ENCODE measurements at regions not wholly inside any gene's neighbourhood (a gene's known extent, or its start where the extent isn't known, plus 50 kb on each side); places are given as distances from the start of the nearest gene placed in this dataset.

- no peak for DNase-seq (ENCODE audit: extremely low spot score, unreplicated experiment)
- Mint-ChIP-seq H3K4me3 (no peak overlapping the region), H3K4me1 (ENCODE audit: unreplicated experiment) (no peaks in the 10 kb centered on the region), H3K36me3 (no peaks in the 10 kb centered on the region), H3K9me3 (peaks cover 6% of the 10 kb centered on the region), H3K27ac (no peak overlapping the region), H3K27me3 (peaks cover 4% of the 10 kb centered on the region)
- no peak for TF ChIP-seq CTCF (conservative IDR thresholded peaks at IDR 0.05)
Observed at GRCh38 chr18:9008709-9009635, 93.5 kb upstream of the NDUFV2 start.

- TF ChIP-seq CTCF (conservative IDR thresholded peaks at IDR 0.05), result no peak
- no peaks in the 10 kb centered on the region for H3K4me1 Mint-ChIP-seq (ENCODE audit: unreplicated experiment)
- H3K27me3 Mint-ChIP-seq, result peaks cover 4% of the 10 kb centered on the region
- DNase-seq (ENCODE audit: extremely low spot score, unreplicated experiment), result no peak
- no peak overlapping the region for H3K4me3 Mint-ChIP-seq
- H3K27ac Mint-ChIP-seq, result no peak overlapping the region
- H3K36me3 Mint-ChIP-seq, result no peaks in the 10 kb centered on the region
- H3K9me3 Mint-ChIP-seq, result peaks cover 6% of the 10 kb centered on the region
Observed at GRCh38 chr18:9009703-9010488, 92.6 kb upstream of the NDUFV2 start.

GRCh38 chr18:9011431-9011830, 91.1 kb upstream of the NDUFV2 start:
- TF ChIP-seq CTCF (conservative IDR thresholded peaks at IDR 0.05), result no peak
- no peaks in the 10 kb centered on the region for H3K4me1 Mint-ChIP-seq (ENCODE audit: unreplicated experiment)
- peaks cover 6% of the 10 kb centered on the region for H3K9me3 Mint-ChIP-seq
- no peaks in the 10 kb centered on the region for H3K36me3 Mint-ChIP-seq
- peaks cover 4% of the 10 kb centered on the region for H3K27me3 Mint-ChIP-seq
- H3K4me3 Mint-ChIP-seq, result no peak overlapping the region
- no peak for DNase-seq (ENCODE audit: extremely low spot score, unreplicated experiment)
- no peak overlapping the region for H3K27ac Mint-ChIP-seq

- no peaks in the 10 kb centered on the region for H3K4me1 Mint-ChIP-seq (ENCODE audit: unreplicated experiment)
- H3K4me3 Mint-ChIP-seq, result no peak overlapping the region
- no peak overlapping the region for H3K27ac Mint-ChIP-seq
- DNase-seq (ENCODE audit: extremely low spot score, unreplicated experiment), result no peak
- H3K36me3 Mint-ChIP-seq, result peaks cover under 1% of the 10 kb centered on the region
- TF ChIP-seq CTCF (conservative IDR thresholded peaks at IDR 0.05), result no peak
- H3K9me3 Mint-ChIP-seq, result peaks cover 6% of the 10 kb centered on the region
- H3K27me3 Mint-ChIP-seq, result peaks cover 4% of the 10 kb centered on the region
Observed at GRCh38 chr18:9013926-9014373, 88.5 kb upstream of the NDUFV2 start.

GRCh38 chr18:9015689-9016088, 86.8 kb upstream of the NDUFV2 start:
- no peak for DNase-seq (ENCODE audit: extremely low spot score, unreplicated experiment)
- no peak overlapping the region for H3K27ac Mint-ChIP-seq

More at GRCh38 chr18:9015689-9016088, 86.8 kb upstream of the NDUFV2 start:
- TF ChIP-seq CTCF (conservative IDR thresholded peaks at IDR 0.05), result no peak
- H3K4me1 Mint-ChIP-seq (ENCODE audit: unreplicated experiment), result no peaks in the 10 kb centered on the region
- H3K27me3 Mint-ChIP-seq, result peaks cover 4% of the 10 kb centered on the region
- peaks cover 10% of the 10 kb centered on the region for H3K9me3 Mint-ChIP-seq
- no peak overlapping the region for H3K4me3 Mint-ChIP-seq
- peaks cover 3% of the 10 kb centered on the region for H3K36me3 Mint-ChIP-seq
